K562 (cell line): ENCODE measurements at regions not wholly inside any gene's neighbourhood (a gene's known extent, or its start where the extent isn't known, plus 50 kb on each side); places are given as distances from the start of the nearest gene placed in this dataset.

Experiments
- FOXA1 ChIP-seq: fragments of 450-650 bp; IDR thresholded peaks from 2 replicates; pipeline ENCODE4 v1.6.1; 2016; ENCODE audit warnings: mild to moderate bottlenecking, borderline replicate concordance
- HDAC2 ChIP-seq: fragments of 450-650 bp; IDR thresholded peaks from 2 replicates; pipeline ENCODE4 v1.6.1; 2016; ENCODE audit warnings: mild to moderate bottlenecking
- JUNB ChIP-seq: fragments of 450-650 bp; formaldehyde crosslinking; conservative IDR thresholded peaks from 2 replicates; pipeline ENCODE4 v1.4.0; 2020; ENCODE audit warnings: mild to moderate bottlenecking
- STAG1 ChIP-seq: sonication (generic); formaldehyde crosslinking; IDR thresholded peaks from 2 replicates; pipeline ENCODE4 v1.5.0; 2020; ENCODE audit warnings: missing genetic modification reagents, borderline replicate concordance
- ZKSCAN3 ChIP-seq: fragments of 250-450 bp; sonication (Bioruptor Pico); IDR thresholded peaks from 2 replicates; pipeline ENCODE4 v1.4.0; 2020
- ZNF197 ChIP-seq: fragments of 200-800 bp; sonication (Bioruptor generic); IDR thresholded peaks from 2 replicates; pipeline ENCODE4 v1.6.1; 2016; ENCODE audit warnings: low read depth, missing genetic modification characterization, missing compliant biosample characterization
- ZNF644 ChIP-seq: fragments of 200-800 bp; sonication (Bioruptor generic); IDR thresholded peaks from 2 replicates; pipeline ENCODE4 v1.6.1; 2016; ENCODE audit warnings: low read depth, missing genetic modification characterization, missing compliant biosample characterization
- ZNF830 ChIP-seq: fragments of 250-450 bp; sonication (Bioruptor Pico); IDR thresholded peaks from 2 replicates; pipeline ENCODE4 v1.5.0; 2021; ENCODE audit warnings: mild to moderate bottlenecking

GRCh38 chr9:74414325-74414724 lies 82.8 kb upstream of the RORB start:
- TF ChIP-seq JUNB (CRISPR knock-in tag) (no peak), ZKSCAN3 (CRISPR knock-in tag) (no peak), HDAC2 (no peak), ZNF830 (CRISPR knock-in tag) (no peak), ZNF197 (no peak), FOXA1 (no peak), ZNF644 (no peak), STAG1 (CRISPR knock-in tag) (no peak)
